OCI-LY1 (cell line): ENCODE measurements at regions not wholly inside any gene's neighbourhood (a gene's known extent, or its start where the extent isn't known, plus 50 kb on each side); places are given as distances from the start of the nearest gene placed in this dataset.

Experiments
- EZH2 ChIP-seq: fragments of 200-600 bp; sonication (generic), shearing (Covaris generic); IDR thresholded peaks from 2 replicates; pipeline ENCODE4 v1.8.0; 2017; ENCODE audit warnings: borderline replicate concordance, mixed run types, mild to moderate bottlenecking, antibody characterized with exemption, low read length, moderate library complexity, mixed read lengths
- TF ChIP-seq, protein P1 (sequence below): fragments of 200-600 bp; sonication (generic), shearing (Covaris generic); IDR thresholded peaks from 2 replicates; pipeline ENCODE4 v1.5.1; 2017; ENCODE audit warnings: mild to moderate bottlenecking, antibody characterized with exemption, low read length, moderate library complexity, mixed read lengths

DNA sequence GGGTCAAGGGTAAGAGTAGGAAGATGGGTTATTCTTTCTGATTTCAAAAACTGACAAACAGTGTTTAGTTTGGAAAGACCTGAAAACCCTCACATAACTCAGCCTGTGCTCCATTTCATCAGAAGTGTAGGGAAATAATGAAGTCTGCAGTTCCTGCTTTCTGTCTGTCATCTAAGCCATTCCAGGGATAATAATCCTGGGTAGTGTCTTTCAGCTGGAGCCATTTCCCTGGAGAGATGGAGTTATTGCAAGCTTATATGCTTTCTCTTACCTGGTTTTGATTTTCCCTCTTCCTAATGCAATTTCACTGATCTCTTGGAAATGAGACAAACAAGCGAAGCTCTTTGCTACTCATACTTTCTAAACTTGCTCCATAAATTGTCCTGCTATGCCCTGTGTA is 824.8 kb upstream of the LCORL start:
- TF ChIP-seq, protein P1, sequence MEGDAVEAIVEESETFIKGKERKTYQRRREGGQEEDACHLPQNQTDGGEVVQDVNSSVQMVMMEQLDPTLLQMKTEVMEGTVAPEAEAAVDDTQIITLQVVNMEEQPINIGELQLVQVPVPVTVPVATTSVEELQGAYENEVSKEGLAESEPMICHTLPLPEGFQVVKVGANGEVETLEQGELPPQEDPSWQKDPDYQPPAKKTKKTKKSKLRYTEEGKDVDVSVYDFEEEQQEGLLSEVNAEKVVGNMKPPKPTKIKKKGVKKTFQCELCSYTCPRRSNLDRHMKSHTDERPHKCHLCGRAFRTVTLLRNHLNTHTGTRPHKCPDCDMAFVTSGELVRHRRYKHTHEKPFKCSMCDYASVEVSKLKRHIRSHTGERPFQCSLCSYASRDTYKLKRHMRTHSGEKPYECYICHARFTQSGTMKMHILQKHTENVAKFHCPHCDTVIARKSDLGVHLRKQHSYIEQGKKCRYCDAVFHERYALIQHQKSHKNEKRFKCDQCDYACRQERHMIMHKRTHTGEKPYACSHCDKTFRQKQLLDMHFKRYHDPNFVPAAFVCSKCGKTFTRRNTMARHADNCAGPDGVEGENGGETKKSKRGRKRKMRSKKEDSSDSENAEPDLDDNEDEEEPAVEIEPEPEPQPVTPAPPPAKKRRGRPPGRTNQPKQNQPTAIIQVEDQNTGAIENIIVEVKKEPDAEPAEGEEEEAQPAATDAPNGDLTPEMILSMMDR, result no peak
- no peak for TF ChIP-seq EZH2
